ENCODE measurements at regions not wholly inside any gene's neighbourhood (a gene's known extent, or its start where the extent isn't known, plus 50 kb on each side); places are given as distances from the start of the nearest gene placed in this dataset.

GRCh38 chr14:51513281-51513680, 138.4 kb upstream of the FRMD6 start:
- DNase-seq (ENCODE audit: low spot score) = no peak

GRCh38 chr14:51513933-51514332, 137.8 kb upstream of the FRMD6 start:
- DNase-seq (ENCODE audit: low spot score) = no peak

GRCh38 chr14:51515611-51516010, 136.1 kb upstream of the FRMD6 start:
- peak; percentile 31 for DNase-seq (ENCODE audit: low spot score)

- no peak for DNase-seq (ENCODE audit: low spot score)
These were observed 134.9 kb upstream of the FRMD6 start for GRCh38 chr14:51516706-51517395.

- DNase-seq (ENCODE audit: low spot score) = no peak
These were observed 133.4 kb upstream of the FRMD6 start for GRCh38 chr14:51518280-51518679.

DNA sequence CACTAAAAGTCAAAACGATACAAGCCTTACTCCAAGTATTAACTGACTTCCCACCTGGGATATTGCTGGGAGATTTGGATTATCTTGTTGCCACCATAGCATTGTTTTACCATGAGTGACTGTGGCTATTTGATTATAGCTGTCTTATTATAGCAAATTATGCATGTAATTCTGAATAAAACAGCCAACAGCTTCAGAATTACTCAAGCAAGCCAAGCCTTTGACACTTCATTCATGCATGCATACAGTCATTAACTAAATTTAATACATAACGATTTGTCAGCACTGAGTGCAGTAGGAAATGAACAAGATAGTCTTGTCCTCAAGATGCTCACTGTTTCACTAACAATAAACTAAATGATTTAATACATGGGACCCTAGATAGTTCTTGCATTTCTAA, 133.0 kb upstream of the FRMD6 start:
- no peak for DNase-seq (ENCODE audit: low spot score)

- no peak for DNase-seq (ENCODE audit: low spot score)
These were observed 131.6 kb upstream of the FRMD6 start for GRCh38 chr14:51520087-51520486.

DNA sequence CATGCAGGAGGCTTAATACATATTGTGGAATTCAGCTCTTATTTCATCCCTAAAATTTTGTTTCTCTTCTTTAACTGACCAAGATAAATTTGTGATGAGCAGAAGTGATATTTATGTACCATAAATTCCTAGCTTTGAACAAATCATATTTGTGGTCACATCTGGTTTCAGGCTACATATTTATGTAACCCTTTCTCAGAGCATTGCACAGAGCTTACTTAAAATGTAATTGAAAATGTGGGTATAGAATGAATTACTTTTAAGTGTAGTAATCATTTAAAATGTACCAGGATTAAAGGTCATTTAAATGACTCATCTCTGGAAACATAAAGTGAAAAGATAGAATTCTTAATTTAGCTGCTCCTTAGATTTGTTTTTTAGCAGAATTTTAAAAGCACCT, 129.9 kb upstream of the FRMD6 start:
- no peak for DNase-seq (ENCODE audit: low spot score)

DNA sequence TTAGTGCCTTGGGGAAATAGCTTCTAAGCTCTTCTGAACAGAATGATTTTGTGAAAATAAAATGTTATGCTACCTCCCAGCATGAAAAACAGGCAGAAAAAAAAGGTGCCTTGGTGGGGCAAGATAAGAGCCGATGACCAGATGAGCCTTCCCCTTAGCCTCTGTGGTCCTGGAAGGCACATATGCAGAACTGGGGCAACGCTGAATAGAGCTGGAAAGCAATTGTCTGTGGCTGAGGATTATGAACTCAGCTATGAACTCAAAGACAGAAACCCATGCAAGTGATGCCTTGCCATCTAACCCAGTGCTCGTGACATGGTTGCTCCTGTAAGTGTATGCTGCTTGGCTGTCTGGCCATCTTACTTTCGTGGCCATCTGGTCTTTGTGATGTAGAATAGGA, 128.5 kb upstream of the FRMD6 start:
- DNase-seq (ENCODE audit: low spot score) = no peak

GRCh38 chr14:51525739-51526138, 126.0 kb upstream of the FRMD6 start:
- no peak for DNase-seq (ENCODE audit: low spot score)

DNA sequence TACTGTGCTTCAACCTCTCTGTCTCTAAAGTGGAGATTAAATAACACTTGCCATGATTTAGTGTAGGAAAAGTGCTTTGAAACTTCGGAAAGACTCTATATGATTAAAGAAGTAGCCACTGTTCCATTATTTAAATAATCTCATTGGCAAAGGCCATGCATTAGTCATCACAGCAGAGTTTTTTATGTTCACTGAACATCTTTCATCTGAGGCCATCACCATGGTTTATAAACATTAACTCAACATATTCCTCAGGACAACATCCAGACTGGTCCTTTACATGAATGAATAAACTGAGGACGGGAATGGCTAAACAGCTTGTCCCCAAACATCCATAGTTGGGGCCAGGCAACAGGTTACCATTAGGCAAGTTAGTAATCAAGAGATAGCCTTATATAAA, 124.6 kb upstream of the FRMD6 start:
- DNase-seq (ENCODE audit: low spot score) = no peak

GRCh38 chr14:51529736-51530135, 122.0 kb upstream of the FRMD6 start:
- peak; percentile 13 for DNase-seq (ENCODE audit: low spot score)

DNA sequence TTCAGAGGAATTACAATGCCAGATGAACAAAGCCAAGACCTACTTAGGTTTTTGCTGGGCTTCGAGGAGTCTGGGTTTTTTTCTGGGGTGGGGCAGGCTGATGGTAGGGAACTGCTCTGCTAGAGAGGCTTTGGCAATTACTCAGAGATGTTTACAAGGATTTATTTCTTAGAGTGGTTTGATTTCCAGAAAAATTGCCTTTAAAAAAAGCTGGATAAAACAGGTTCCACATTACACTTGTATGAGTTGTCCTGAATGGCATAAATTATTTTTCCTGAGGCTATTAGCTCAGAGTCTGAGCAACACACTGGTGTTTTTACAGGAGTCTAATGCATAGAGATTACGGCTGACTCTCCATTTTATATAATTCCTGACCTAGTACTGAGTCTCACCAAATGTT, 118.5 kb upstream of the FRMD6 start:
- no peak for DNase-seq (ENCODE audit: low spot score)

DNA sequence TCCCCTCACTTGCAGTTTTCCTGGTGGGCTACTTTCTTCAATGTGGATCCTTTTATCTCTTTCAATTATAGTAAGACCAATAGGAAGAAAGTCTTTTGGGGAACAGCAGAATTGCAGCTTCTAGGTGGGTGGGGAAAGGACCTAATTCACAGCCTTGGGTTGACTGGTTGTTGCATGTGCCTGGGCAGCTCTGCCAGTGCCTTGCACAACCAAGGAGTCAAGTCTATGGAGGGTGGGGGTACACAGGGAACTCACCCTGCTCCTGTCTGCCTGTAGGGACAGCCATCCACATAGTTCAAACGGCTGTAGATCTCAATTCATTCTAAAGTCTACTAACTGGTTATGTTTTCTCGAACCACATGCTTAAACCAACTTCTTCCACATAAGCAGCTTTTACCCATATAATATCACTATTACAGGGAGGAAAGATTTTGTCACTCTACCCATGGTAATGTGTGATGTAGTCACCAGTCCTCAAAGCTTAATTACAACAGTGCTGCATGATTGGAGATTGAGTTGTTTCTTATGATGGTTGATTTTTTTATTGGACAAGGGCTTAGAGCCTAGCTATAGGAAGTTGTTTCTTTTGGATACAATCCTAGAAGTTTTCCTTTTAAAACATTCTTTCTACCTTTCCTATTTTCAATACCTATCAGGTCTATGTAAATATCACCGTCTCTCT, 117.7 kb upstream of the FRMD6 start:
- no peak for DNase-seq (ENCODE audit: low spot score)

GRCh38 chr14:51534610-51535011, 117.1 kb upstream of the FRMD6 start:
- DNase-seq (ENCODE audit: low spot score) = no peak

DNA sequence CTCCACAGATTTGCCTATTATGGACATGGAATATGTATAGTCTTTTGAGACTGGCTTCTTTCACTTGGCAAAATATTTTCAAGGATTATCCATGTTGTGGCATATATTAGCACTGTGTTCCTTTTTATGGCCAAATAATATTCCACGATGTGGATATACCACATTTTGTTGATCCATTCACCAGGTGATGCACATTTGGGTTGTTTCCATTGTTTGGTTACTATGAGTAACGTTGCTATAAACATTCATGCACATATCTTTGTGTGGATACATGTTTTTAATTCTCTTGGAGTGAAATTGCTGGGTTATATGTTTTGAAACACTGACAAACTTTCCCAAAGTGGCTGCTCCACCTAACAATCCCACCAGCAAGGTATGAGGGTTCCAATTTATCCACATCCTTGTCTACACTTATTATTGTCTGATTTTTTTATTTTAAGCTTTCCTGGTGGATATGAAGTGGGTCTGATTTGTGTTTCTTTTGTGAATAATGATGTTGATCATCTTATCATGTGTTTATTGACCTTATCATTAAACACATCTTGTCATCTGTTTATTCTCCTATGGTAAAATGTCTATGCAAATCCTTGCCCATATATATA, 116.2 kb upstream of the FRMD6 start:
- DNase-seq (ENCODE audit: low spot score) = no peak

- no peak for DNase-seq (ENCODE audit: low spot score)
These were observed 112.7 kb upstream of the FRMD6 start for GRCh38 chr14:51538973-51539372.

- DNase-seq (ENCODE audit: low spot score) = no peak
These were observed 112.1 kb upstream of the FRMD6 start for GRCh38 chr14:51539571-51540037.

GRCh38 chr14:51540364-51540763, 111.3 kb upstream of the FRMD6 start:
- DNase-seq (ENCODE audit: low spot score) = no peak

GRCh38 chr14:51544471-51544870, 107.2 kb upstream of the FRMD6 start:
- no peak for DNase-seq (ENCODE audit: low spot score)

- no peak for DNase-seq (ENCODE audit: low spot score)
These were observed 106.8 kb upstream of the FRMD6 start for GRCh38 chr14:51544901-51545300.

GRCh38 chr14:51545396-51545795, 106.3 kb upstream of the FRMD6 start:
- no peak for DNase-seq (ENCODE audit: low spot score)

DNA sequence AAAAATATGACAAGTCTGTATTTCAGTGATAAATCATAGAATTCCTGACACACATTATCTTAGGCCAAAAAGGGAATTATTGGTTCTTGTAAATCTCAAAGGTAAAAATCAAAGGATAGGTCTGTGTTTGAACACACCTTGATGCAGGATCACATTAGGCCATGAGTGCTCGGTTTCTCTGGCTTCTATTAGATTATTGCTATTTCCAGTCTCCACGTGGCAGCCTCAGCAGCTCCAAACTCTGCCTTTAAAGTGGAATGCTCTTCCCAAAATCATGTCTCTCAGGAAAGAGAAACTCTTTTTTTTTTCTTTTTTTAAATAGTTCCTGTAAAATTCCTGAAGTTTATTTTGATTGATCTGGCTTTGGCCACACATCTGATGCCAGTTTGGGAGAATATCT, 105.6 kb upstream of the FRMD6 start:
- DNase-seq (ENCODE audit: low spot score) = no peak
